SW480 (cell line): ENCODE measurements at regions not wholly inside any gene's neighbourhood (a gene's known extent, or its start where the extent isn't known, plus 50 kb on each side); places are given as distances from the start of the nearest gene placed in this dataset.

ENCODE experiments used
- DNase-seq: peaks from one replicate; pipeline ENCODE4 v3.0.0-alpha.2; 2016; ENCODE audit warnings: low spot score

DNA sequence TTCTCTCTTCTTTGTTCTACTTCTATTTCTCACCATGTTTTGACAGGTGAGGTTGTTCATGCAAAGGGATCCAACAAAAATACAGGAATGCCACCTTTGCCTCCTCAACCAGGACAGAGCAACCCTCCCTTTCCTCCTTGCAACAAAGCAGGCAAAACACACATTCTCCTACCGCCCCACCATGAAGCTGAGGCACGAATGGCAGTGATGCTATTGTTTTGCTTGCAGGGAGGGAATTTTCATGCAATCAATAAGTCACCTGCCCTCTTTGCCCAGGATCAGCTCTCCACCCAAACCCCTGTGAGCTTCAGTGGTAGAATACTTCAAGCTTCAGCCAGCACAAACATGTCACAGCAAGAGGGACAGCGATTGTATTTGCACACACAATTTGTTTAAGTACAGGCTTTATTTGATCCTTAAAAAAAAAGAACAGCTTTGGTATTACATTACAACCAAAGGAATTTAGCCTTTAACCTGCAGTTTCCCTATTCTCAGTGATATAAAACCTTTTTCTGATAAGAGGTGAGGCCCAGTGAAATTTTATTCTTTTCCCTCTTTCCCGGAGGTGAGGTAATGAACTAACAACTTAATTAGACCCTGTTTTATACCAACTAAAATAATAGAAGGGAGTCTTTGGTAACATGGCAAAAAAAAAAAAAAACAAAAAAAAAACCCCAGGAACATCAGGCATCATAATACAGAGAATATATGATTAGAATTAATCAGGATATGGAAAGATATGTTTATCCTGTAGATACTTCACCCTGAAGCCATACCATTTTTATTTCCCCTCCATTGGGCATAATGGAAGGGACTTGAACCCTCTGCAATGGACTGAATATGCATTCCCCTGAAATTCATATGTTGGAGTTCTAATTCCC lies 87.0 kb upstream of the EEA1 start:
- DNase-seq: peak; percentile 79

DNA sequence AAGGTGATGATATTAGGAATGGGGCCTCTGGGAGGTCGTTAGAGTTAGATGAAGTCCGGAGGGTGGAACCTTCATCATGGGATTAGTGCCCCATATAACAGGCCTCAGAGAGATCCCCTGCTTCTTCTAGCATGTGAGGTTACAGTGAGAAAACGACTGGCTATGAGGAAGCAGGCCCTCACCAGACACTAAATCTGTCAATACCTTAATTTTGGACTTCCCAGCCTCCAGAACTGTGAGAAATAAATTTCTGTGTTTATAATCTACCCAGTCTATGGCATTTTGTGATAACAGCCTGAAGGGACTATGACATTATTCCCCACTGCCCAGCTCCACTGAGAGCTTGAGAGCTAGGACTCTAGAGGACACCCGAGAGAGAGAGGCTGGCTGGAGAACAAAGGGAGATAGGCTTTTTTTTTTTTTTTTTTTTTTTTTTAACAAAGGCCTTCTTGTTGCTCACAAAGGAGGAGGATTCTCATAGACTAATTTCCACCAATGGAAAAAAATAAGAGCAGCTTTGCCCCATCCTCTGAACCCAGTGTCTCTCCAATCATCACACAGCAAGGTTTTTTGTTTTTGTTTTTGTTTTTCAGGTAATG lies 87.8 kb upstream of the EEA1 start:
- peak; percentile 84 for DNase-seq

DNA sequence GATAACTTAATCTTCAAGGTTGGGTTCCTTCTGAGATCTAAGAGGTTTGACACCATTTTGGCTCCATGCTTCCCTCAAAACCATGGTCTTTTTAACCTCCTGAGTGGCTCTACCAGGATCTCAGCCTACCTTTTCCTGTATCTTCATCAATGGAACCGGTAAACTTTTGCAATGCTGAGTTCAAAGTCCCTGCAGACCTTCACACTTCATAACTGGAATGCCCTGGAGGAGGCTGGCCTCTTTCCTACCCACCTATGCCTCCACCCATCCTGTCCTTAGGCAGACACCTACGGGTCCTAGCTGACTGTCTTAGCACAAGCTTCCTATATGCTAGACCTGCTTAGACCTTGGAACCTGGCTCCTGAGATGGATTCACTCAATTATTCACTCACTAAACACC lies 89.5 kb upstream of the EEA1 start:
- DNase-seq: no peak

DNA sequence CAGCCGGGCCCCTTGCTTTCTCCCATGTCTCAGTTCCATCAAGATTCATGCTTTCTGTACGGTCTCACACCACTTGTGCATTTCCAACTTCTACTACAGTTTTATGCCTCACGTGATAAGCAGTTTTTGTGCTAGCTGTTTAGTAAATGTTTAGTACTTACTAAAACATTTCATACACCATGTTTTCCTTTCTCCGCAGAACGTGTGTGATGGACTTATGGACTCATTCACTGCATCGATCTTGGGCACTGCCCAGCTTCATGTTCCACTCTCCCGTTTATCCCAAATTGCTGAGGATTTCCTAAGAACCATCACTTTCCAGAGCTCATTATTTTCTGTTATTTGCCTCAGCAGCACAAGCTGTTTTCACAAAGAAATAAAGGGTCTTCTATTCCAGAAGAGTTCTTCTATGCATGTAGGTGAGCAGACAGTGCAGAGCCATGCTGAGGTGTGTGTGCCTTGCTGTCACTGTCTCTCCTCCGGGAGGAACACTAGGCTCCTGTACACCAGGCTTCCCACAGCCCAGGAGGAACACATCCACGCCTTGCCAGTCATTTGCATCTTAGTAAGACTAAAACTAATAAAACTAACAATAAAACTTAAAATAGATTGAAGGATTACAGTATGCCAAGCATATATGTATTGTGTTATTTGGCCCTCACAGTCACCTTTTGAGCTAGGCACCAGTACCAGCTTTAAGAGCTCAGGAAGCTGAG lies 90.3 kb upstream of the EEA1 start:
- no peak for DNase-seq

DNA sequence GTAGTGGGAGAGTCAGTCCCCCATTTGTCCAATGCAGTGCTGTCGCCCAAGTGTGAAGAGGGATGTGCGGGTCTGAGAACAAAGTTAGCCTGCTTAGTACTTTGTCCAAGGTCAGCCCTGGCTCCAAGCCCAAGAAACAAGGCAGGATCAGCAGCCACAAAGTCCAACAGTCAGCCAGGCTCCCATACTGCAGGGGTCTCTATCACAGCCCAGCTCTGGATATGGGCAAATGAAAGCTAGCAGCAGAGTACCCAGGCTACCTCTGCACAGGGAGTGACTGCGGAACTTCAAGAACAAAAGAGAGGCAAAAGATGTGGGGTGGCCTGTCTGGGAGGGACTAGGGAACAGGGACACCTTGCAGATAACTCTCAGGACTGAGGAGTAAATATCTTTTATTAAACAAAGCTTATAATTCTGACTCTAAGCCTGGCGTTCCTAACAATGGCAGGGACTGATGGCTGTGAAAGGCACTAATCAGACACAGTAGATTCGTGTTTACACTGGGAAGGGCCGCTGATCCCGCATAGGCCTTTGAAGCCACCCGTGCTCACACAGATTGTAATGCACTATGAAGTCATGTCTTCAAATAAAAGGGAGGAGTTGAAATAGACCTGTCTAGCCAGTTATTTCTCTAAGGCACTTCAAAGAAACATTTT lies 91.0 kb upstream of the EEA1 start:
- peak; percentile 99 for DNase-seq

DNA sequence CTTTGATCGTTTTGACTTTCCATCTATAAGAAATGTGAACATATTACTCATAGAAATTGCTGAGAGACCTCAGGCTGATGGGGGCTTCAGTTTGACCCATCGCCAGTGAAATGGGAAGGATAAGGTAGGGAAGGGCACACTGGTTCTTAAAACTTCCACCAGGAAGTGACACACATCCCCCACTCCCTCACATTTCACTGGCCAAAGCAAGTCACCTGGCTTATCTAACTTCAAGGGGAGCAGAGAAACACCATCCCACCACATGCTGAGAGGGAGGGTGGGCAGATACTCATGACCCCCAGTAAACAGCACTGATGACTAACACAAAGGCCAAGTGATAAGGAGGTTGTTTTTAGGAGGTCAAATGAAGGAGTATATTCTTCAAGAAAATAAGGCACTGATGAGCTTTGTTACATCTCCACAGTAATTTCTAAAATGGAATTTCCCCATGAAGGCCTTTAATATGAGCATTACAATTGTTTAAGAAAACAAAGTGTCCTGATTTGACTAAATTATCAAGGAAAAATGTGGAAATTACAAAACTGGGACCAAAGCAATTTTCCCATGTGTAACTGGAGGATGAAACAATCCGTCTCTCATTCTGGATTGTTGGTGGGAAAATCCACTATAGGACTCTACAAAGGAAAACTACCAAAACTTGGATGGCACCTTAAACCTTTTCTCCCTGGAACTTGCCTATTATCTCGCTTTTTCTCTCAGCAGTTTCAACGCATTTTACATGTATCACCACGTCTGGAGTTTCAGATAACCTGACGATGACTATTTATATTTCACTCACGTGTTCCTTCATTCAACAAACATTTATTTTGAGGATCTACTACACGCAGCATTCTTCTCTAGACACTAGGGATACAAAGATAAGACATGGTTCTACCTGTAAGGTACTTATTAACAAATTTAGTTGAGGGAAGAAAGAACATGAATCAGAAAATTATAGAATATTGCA lies 91.8 kb upstream of the EEA1 start:
- no peak for DNase-seq

DNA sequence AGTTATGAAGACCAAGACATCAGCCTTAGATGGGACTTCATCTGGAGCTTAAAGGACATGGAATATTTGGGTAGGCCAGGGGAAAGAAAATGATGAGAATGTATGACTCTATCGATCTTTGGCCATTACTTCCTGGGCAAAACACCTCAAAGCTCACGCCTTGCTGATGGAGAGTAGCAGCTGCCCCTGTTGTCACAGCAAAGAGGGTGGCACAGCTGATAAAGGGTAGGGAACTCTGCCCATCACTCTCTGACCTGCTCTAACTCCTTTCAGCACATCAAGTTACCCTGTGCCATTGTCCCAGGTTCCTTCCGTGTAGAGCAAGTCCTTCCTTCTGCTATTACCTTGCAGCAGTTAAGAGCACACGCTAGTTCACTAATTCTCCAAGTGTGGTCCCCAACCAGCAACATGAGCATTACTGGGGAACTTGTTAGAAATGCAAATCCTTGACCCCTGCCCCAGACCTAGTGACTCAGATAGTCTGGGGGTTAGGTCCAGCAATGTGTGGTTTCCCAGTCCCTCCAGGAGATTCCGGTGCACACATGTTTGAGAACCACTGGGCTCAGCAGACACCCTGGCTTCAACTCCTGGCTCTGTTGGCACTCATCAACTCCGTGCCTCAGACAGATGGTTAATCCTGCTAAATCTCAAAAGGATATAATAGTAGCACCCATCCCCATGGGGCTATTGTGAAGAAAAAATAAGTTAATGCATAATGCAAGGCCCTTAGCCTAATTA lies 93.7 kb upstream of the EEA1 start:
- DNase-seq: no peak

DNA sequence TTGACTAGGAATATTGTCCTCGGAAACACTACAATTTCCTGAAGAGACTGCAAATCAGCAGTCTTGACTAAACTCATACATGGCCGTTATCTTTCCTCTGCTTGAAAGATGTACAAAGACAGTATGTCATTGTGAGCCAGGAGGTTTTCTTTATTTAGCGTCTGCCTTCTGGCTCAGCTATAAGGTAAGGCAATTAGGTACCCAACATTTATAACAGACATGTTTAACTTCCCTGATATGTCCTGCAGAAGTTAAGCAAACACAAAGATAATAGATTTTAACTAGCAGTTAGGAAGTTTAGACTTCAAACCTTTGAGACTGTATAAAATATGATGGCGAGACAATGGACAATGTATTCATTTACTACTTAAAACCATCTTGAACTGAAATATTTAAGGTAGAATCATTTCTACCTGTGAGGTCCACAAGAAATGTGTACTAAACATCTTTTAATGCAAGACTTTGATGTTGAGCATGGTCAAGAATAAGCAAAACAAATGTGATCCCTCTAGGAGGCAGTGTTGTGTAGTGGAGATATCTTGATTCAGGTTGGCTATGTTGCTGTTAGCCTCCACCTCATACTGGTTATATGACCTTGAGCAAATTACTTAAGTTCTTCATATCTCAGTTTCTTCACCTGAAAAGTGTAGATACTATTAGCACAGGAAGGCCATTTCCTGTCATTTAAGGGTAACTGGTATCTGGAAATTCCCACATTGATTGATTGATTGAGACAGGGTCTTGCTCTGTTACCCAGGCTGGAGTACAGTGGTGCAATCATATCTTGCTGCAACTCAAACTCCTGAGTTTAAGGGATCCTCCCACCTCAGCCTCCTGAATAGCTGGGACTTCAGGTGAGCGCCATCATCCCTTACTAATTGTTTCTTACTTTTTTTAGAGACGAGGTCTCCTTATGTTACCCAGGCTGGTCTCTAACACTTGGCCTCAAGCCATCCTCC lies 96.3 kb upstream of the EEA1 start:
- DNase-seq: peak; percentile 52

DNA sequence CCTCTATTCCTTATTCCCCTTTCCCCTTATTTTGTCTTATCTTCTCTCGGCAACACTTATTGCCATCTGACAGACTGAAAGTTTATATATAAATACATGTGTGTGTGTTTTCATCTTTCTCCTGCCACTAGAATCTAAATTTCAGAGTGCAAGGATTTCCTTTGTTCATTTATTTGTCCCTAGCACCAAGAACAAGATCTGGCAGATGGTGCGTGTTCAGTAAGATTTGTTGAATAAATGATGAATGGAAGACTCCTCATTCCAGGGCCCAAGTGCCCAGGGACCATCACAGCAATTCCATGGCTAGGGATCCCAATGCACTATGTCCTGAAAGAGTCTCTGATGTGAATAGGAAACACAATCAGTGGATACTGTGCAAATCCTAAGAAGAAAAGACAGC lies 97.9 kb upstream of the EEA1 start:
- no peak for DNase-seq

DNA sequence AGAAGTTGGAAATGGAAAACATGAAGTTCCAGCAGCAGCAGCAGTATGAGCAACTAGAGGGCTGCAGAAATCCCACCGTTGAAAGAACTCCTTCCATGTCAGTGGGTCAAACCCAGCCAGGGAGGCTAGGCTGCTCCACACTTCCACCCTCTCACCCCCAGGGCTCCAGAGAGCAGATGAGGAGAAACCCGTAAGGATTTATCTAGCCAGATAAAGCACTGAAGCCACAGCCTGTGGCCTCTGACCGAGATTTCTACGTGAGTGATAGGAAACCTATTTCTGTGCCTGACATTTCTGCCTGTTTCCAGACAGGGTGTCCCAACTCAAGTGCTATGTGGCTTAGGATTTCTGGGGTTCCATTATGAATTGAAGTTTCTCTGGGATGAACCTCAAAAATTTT lies 100.0 kb upstream of the EEA1 start:
- no peak for DNase-seq

DNA sequence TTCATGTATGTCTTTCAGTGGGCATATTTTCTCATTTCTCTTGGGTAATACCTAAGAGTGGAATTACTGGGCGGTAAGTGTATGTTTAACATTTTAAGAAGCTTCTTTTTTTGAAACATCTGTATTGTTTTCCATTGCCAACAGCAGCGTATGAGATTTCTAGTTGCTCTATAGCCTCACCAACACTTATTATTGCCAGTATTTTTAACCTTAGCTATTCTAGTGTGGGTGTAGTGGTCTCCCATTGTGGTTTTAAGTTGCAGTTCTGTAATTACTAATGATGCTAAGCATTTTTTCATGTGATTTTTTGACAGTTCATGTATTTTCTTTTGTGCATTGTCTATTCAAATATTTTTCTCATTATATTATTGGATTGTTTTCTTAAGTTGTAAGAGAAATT lies 101.9 kb upstream of the EEA1 start:
- DNase-seq: no peak

DNA sequence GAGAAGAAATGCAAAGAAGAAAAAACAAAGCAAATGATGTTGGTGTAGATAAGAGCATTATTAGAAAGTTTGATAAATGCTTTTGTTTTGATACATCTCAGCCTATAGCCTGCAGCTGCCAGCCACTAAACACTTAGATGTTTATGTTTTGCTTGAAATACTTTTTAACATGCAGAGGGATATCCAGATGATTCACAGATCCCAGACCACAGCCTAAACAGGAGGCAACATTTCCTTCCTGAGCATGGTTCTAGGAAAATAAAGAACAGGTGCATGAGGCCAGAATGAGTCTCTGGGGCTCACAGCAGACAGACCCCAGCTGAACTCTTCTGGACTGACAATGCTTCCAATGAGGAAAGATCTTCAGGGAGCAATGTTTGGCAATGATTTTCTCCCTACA lies 103.7 kb upstream of the EEA1 start:
- peak; percentile 66 for DNase-seq

DNA sequence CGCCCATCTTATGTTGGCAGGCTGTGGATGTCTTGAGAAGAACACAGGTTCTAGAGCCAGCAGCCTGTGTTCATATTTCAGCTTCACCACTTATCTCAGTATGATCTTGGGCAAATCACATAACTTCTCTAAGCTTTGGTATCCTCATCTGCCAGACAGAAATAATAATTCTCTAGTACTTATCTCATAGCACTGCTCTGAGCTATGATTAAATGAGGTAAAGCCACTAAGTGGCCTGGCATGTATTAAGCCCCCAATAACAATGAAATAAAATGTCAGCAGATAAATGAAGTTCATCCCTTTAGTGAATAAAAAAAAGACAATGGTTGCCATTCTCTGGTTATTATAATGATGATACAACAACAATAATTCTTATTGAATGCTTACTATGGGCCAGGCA lies 104.9 kb upstream of the EEA1 start:
- no peak for DNase-seq

DNA sequence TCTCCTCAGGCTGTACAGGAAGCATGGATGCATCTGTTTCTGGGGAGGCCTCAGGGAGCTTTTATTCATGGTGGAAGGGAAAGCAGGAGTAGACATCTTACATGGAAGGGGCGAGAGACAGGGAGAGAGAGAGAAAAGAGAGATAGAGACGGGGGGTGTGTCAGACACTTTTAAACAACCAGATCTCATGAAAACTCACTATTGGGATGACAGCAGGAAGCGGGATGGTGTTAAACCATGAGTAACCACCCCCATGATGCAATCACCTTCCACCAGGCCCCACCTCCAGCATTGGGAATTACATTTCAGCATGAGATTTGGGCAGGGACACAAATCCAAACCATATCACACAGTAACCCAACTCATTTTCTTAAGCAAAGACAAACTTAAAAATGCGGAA lies 110.0 kb upstream of the EEA1 start:
- DNase-seq: no peak

DNA sequence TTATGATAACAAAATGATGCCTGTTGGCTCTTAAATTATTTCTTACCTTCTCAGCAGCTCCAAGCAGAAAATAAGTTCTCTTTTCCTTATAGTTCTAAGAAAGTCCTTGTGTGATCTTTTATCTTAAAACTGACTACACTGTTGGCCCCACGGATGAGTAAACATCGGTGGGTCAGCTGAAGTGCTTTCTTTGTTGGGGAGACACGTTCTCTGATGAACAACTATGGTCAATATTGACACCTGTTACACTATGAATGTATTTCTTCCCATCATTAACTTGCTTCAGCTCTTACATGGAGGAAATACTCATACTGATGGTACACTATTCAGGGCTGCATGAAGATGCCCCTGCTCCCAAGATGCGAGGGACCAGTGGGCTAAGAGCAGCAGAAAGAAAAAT lies 110.8 kb upstream of the EEA1 start:
- DNase-seq: no peak

DNA sequence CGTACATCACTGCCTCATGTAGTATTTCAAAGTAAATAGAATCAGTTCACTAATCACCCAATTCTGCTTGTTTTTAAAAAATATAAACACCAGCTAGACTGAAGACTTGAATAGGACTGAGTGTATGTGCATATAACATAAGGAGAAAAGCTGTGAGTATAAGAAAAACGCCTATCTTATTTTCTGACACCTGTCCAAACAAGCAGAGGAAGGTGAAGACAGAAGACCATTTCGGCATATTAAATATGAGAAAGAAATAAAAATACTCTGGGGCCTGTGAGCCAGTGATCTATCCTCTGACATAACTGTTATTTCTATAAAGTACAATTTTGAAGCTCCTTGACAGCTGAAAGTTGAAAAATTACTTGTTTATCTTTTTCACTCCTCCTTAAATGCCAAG lies 111.3 kb upstream of the EEA1 start:
- no peak for DNase-seq

DNA sequence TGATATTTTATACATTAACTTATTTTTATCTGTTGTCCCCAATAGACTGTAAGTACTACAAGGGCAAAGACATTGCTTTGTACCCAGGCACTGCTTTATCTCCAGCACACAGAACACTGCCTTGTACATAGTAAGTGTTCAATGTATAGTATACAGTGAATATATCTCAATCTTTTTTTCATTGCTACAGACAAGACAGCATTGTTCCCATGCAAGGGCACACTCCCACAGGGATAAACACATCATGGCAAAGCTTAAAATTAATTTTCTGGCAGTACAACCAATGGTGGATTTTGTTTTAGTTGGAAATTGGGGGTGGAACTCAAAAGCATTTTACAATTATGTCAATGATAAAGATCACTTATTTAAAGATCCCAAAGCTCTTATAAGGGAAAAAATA lies 112.3 kb upstream of the EEA1 start:
- no peak for DNase-seq

DNA sequence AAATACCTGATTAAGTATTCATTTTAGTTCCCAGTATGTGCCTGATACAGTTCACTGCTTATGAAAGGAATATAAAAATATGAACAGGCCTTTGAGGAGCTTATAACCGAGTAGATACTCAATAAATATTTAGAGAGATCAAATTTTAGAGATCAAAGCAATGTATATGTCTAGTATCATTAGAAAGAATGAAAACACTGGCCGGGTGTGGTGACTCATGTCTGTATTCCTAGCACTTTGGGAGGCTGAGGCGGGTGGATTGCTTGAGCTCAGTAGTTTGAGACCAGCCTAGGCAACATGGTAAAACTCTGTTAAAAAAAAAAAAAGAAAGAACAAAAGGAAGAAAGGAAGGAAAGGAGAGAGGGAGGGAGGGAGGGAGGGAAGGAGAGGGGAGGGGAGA lies 113.2 kb upstream of the EEA1 start:
- DNase-seq: peak; percentile 97

DNA sequence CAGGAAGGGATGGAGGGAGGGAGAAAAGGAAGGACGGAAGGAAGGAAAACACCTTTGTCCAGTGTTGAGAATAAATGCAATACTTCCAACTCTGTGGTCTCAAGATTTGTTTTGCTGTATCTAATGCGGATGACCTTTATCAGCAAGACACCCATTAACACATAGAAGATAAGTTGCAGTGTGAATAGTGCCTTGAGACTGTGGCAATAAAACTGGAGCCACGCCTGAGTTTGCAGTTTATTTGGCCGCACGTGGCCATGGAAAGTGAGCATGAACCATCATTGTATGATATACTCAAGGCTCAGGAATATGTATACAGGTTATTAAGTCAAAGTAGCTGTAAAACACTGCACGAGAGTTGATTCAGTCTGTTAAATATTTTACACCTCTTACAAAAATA lies 113.6 kb upstream of the EEA1 start:
- peak; percentile 64 for DNase-seq
